ENCODE measurements at regions not wholly inside any gene's neighbourhood (a gene's known extent, or its start where the extent isn't known, plus 50 kb on each side); places are given as distances from the start of the nearest gene placed in this dataset.
"Not testable (repeated sequence)": the region's sequence is repeated elsewhere in the genome, so short reads cannot be mapped to it uniquely, and the experiment has no call there.

- TF ChIP-seq, protein P1, sequence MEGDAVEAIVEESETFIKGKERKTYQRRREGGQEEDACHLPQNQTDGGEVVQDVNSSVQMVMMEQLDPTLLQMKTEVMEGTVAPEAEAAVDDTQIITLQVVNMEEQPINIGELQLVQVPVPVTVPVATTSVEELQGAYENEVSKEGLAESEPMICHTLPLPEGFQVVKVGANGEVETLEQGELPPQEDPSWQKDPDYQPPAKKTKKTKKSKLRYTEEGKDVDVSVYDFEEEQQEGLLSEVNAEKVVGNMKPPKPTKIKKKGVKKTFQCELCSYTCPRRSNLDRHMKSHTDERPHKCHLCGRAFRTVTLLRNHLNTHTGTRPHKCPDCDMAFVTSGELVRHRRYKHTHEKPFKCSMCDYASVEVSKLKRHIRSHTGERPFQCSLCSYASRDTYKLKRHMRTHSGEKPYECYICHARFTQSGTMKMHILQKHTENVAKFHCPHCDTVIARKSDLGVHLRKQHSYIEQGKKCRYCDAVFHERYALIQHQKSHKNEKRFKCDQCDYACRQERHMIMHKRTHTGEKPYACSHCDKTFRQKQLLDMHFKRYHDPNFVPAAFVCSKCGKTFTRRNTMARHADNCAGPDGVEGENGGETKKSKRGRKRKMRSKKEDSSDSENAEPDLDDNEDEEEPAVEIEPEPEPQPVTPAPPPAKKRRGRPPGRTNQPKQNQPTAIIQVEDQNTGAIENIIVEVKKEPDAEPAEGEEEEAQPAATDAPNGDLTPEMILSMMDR (conservative IDR thresholded peaks at IDR 0.05; ENCODE audit: low read depth, low read length): not testable (repeated sequence)
- TF ChIP-seq EZH2 (IDR thresholded peaks at IDR 0.05; ENCODE audit: low read length, unreplicated experiment); EZH2phosphoT487 (IDR thresholded peaks at IDR 0.05; ENCODE audit: borderline replicate concordance, low read length): not testable (repeated sequence)
These were observed 120.3 kb downstream of the ZFY start for GRCh38 chrY:3055496-3055895.

Data from PC-3 (cell line).